ENCODE measurements at regions not wholly inside any gene's neighbourhood (a gene's known extent, or its start where the extent isn't known, plus 50 kb on each side); places are given as distances from the start of the nearest gene placed in this dataset.

DNA sequence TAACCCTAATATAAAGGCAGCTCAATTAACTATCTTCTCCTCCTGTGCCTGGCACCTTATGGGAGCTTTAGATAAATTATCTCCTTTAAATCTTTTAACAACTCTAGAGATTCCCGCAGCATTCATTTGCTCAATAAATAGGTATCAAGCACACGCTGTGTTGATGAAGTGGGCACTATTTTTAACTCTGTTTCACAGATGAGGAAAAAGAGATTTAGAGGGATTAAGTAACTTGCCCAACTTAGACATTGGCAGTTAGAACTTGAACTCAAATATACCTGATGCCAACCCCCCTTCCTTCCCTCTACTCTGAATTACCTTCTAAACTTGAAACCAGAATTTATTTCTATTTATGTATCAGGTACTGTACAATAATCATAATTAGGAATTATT, 112.4 kb downstream of the SH3TC2 start:
- no peak for DNase-seq (ENCODE audit: low read depth)

DNA sequence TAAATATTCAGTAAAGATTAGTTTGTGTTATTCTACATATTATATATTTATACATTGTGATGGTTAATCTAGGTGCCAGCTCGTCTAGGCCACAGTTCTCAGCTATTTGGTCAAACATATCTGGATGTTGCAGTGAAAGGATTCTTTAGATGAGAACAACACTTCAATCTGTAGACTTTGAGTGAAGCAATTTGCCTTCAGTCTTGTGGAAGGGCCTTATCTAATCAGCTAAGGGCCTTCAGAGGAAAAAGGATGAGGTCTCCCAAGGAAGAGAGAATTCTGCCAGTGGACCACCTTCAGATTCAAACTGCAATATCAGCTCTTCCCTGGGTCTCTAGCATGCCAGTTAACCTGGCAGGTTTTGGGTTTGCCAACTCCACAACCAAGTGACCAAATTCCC, 112.0 kb downstream of the SH3TC2 start:
- DNase-seq (ENCODE audit: low read depth): no peak

DNA sequence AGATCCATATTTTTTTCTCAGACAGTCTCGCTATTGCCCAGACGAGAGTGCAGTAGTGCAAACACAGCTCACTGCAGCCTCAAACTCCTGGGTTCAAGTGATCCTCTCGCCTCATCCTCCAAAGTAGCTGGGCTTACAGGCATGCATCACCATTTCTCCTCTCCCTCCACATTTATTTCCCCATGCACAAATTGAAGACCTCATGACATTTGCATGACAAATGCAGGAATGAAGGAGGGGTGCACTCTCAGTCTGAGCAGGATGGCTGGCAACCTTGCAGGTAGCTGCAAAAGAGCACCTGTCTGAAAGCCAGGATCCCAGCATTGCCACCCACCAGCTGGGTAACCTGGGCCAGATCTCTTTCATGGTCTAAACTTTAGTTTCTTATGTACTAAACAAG, 111.2 kb downstream of the SH3TC2 start:
- DNase-seq (ENCODE audit: low read depth): no peak

DNA sequence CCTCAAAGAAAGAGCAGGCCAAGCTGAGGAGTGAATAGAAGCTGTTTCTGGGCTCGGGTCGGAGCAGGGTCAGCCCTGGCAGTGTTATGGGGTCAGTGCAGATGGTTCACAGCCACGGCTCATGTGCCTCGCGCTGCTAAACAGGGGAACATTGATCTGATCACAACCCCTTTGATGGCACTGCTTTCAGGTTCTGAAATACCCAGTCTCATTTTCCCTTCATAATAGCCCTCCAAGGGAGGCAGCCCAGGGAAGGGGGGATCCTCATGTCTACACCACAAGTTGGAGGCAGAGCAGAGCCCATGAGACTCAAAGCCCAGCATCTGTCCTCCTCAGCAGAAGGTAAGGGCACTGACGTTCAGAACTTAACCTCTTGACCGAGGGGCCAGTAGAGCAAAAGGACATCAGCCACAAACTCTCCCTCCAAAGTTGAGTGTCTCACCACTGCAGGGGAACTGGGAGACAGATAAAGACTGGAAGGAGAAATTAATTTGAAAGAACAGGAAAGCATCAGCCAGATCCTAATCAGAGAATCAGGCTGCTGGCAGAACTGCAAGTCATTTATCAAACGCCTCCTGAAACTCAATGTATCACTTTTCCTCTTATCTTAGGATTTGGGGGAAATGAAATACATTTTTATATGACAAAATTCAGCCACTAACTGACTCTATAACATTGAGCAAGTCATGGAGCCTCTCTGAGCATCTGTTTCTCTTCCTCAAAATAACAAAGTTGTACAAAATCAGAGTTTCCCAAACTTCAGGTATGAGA, 110.6 kb downstream of the SH3TC2 start:
- no peak for DNase-seq (ENCODE audit: low read depth)

DNA sequence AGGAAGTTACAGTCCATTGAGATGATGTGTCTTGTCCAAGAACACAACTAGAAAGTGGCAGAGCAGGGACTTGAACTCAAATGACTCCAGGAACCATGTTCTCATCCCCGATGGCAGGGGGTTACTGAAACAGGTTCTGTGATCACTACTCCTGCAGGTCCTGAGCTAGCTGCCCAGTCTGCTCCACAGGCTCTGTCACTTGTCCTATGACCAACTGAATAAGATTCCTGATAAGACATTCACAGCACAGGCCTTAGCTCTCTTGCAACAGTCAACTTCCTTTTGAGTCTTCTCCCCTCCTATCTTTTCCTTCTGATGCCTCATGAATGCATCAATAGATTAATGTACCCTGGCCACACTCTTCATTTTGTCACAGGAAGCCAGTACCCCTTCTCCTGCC, 109.2 kb downstream of the SH3TC2 start:
- DNase-seq (ENCODE audit: low read depth): no peak

Measured in HS-5 (cell line).